Activated naive CD8-positive, alpha-beta T cell treated with anti-CD3 and anti-CD28 coated beads, Interleukin-2, amount 10 ng/mL, durations not matched to agents 7 days and 5 days (primary cell): ENCODE measurements at regions not wholly inside any gene's neighbourhood (a gene's known extent, or its start where the extent isn't known, plus 50 kb on each side); places are given as distances from the start of the nearest gene placed in this dataset.
"Not testable (repeated sequence)": the region's sequence is repeated elsewhere in the genome, so short reads cannot be mapped to it uniquely, and the experiment has no call there.

Experiments used
- ATAC-seq: fragments of 150-1000 bp; cut with Tn5 transposase; one replicate; pipeline ENCODE4 v1.10.0; 2021; ENCODE audit warnings: low read depth, moderate library complexity
- POLR2A ChIA-PET: fragments of 350-600 bp; sonication (Branson Sonifier 250); formaldehyde crosslinking; loops from one replicate; lab custom pipeline; 2021; ENCODE audit warnings: antibody characterized with exemption; lab: Charles Lee
- DNase-seq: peaks from one replicate; pipeline ENCODE4 v3.0.0; 2021
- H3K27ac Mint-ChIP-seq: one replicate; pipeline ENCODE4 v1.8.0; 2022; ENCODE audit warnings: mild to moderate bottlenecking, mixed read lengths
- H3K27me3 Mint-ChIP-seq: one replicate; pipeline ENCODE4 v1.8.0; 2022; ENCODE audit warnings: mild to moderate bottlenecking, moderate library complexity, mixed read lengths
- H3K36me3 Mint-ChIP-seq: one replicate; pipeline ENCODE4 v1.8.0; 2021; ENCODE audit warnings: mild to moderate bottlenecking, mixed read lengths
- H3K4me1 Mint-ChIP-seq: one replicate; pipeline ENCODE4 v1.8.0; 2021; ENCODE audit warnings: mixed read lengths
- H3K4me3 Mint-ChIP-seq: one replicate; pipeline ENCODE4 v1.8.0; 2022; ENCODE audit warnings: mild to moderate bottlenecking, moderate library complexity, mixed read lengths
- H3K9me3 Mint-ChIP-seq: one replicate; pipeline ENCODE4 v1.8.0; 2021; ENCODE audit warnings: mixed read lengths

GRCh38 chrX:76921176-76921575 is 493.7 kb downstream of the MAGEE1 start:
- H3K4me1 Mint-ChIP-seq: no peaks in the 10 kb centered on the region
- no peaks in the 10 kb centered on the region for H3K27me3 Mint-ChIP-seq
- H3K4me3 Mint-ChIP-seq: no peak overlapping the region
- no peak overlapping the region for H3K27ac Mint-ChIP-seq
- POLR2A ChIA-PET: no interaction called here
- no peaks in the 10 kb centered on the region for H3K9me3 Mint-ChIP-seq
- no peaks in the 10 kb centered on the region for H3K36me3 Mint-ChIP-seq
- DNase-seq: no peak
- no peak for ATAC-seq

DNA sequence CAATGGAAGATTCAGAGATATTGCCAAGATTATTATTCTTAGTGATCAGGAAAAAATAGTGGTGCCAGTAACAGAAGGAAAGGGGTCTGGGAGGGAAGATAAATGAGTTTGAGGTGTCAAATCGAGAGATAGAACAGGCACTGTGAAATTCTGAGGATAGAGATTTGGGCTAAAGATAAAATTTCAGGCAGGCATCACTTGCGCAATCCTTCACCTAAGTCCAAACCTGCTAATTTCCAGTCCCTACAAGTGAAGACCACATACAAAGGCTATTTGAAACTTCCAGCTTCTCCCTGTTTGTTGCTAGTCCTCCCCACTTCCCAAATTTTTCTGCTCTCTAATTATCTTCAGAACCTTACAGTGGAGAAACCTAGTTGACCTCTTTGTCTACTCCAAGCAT is 494.6 kb downstream of the MAGEE1 start:
- ATAC-seq (no peak), DNase-seq (no peak)
- H3K36me3 Mint-ChIP-seq: no peaks in the 10 kb centered on the region
- H3K9me3 Mint-ChIP-seq: no peaks in the 10 kb centered on the region
- H3K27ac Mint-ChIP-seq: no peak overlapping the region
- no peak overlapping the region for H3K4me3 Mint-ChIP-seq
- POLR2A ChIA-PET: no interaction called here
- no peaks in the 10 kb centered on the region for H3K4me1 Mint-ChIP-seq
- H3K27me3 Mint-ChIP-seq: no peaks in the 10 kb centered on the region

DNA sequence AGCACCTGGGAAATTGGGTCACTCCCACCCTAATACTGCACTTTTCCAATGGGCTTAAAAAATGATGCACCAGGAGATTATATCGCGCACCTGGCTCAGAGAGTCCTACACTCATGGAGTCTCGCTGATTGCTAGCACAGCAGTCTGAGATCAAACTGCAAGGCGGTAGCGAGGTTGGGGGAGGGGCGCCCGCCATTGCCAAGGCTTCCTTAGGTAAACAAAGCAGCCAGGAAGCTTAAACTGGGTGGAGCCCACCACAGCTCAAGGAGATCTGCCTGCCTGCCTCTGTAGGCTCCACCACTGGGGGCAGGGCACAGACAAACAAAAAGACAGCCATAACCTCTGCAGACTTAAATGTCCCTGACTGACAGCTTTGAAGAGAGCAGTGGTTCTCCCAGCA is 497.1 kb downstream of the MAGEE1 start:
- H3K27ac Mint-ChIP-seq, DNase-seq, H3K4me3 Mint-ChIP-seq, ATAC-seq, H3K4me1 Mint-ChIP-seq, H3K36me3 Mint-ChIP-seq, H3K27me3 Mint-ChIP-seq, POLR2A ChIA-PET, H3K9me3 Mint-ChIP-seq: not testable (repeated sequence)

DNA sequence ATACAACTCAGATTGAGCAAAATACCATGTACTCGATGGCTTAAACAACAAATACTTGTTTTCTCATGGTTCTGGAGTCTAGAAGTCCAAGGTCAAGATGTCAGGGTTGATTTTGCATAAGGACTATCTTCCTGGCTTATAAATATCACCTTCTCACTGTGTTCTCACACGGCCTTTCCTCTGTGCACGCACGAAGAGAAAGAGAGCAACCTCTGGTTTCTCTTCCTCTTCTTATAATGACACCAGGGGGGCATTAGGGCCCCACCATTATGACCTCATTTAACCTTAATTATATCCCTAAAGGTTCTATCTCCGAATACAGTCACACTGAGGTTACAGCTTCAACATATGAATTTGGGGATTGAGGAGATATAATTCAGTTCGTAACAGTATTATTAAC is 504.0 kb downstream of the MAGEE1 start:
- DNase-seq: no peak
- Mint-ChIP-seq H3K27me3 (peaks cover 2% of the 10 kb centered on the region), H3K9me3 (no peaks in the 10 kb centered on the region), H3K36me3 (no peaks in the 10 kb centered on the region), H3K4me1 (no peaks in the 10 kb centered on the region), H3K27ac (no peak overlapping the region), H3K4me3 (no peak overlapping the region)
- no peak for ATAC-seq
- POLR2A ChIA-PET: no interaction called here

DNA sequence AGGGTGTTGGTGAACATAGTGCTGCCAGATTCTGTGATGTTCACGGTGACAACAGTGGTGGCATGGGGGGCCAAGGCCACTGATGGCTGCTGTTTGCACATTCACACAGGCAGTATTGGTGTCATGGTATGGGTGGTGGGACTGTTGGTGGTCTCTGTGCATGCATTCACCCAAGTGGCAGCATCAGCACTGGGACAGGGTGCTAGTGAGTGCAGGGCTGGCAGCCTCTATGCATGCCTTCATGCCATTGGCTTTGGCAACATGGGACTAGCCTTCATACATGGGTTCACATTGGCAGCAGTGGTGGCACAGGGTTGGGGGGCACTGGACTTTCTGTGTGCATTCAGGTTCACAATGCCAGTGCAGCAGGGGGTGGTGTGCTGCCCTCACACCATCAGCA is 489.7 kb upstream of the FGF16 start:
- Mint-ChIP-seq H3K4me3 (no peak overlapping the region), H3K4me1 (no peaks in the 10 kb centered on the region), H3K9me3 (no peaks in the 10 kb centered on the region), H3K36me3 (no peaks in the 10 kb centered on the region), H3K27me3 (peaks cover 4% of the 10 kb centered on the region), H3K27ac (no peak overlapping the region)
- POLR2A ChIA-PET: no interaction called here
- ATAC-seq (no peak), DNase-seq (no peak)

DNA sequence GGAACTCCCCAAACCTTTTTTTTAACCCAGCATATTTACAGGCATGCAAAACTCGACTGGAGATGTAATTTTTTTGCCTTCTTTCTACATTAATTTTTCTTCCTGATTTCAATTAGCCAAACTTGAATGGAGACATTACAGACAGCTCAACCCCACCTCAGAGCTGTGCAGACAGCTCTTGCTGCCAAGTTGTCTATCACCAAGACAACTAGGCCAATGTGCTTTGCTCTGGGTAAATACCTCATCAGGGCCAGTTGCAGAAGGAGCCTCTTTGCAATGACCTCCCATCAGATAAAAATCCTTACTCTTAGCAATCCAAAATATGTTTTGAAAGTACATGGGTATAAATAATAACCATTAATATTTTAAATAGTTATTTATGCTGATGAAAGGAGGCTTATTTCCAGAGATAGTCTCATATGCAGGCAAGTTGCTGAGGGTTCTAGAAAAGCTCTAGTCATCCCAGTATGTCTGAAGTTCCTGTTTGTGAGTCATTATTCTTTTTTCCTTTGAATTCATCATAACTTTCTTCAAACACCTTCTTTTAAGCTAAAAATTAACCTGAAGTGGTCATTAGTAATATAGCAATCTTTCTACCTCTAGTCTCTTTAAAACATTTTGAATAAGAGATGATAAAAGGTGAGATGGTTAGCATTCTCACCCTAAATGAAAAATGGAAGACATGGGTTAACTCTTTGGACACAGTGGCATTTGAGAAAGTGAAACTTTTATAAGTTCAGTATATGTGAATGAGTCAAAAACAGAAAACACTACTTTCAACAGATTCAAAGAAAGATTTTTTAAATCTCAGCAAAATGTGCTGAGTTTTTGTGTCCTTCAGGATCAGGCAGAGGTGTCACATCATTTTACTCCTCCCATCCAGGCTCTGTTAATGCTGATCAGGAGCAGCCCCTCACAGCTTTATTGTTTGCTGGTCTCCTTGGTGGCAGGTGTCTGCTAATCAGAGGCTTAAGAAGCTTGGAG is 475.5 kb upstream of the FGF16 start:
- no peak for DNase-seq
- H3K4me3 Mint-ChIP-seq: no peak overlapping the region
- H3K9me3 Mint-ChIP-seq: no peaks in the 10 kb centered on the region
- H3K27me3 Mint-ChIP-seq: no peaks in the 10 kb centered on the region
- H3K27ac Mint-ChIP-seq: no peak overlapping the region
- no peak for ATAC-seq
- H3K36me3 Mint-ChIP-seq: no peaks in the 10 kb centered on the region
- H3K4me1 Mint-ChIP-seq: no peaks in the 10 kb centered on the region
- POLR2A ChIA-PET: no interaction called here

GRCh38 chrX:76977452-76977851 is 469.7 kb upstream of the FGF16 start:
- H3K9me3 Mint-ChIP-seq: no peaks in the 10 kb centered on the region
- POLR2A ChIA-PET: no interaction called here
- DNase-seq: no peak
- peaks cover 2% of the 10 kb centered on the region for H3K27me3 Mint-ChIP-seq
- no peaks in the 10 kb centered on the region for H3K36me3 Mint-ChIP-seq
- H3K4me1 Mint-ChIP-seq: no peaks in the 10 kb centered on the region
- H3K4me3 Mint-ChIP-seq: no peak overlapping the region
- ATAC-seq: no peak
- H3K27ac Mint-ChIP-seq: no peak overlapping the region

DNA sequence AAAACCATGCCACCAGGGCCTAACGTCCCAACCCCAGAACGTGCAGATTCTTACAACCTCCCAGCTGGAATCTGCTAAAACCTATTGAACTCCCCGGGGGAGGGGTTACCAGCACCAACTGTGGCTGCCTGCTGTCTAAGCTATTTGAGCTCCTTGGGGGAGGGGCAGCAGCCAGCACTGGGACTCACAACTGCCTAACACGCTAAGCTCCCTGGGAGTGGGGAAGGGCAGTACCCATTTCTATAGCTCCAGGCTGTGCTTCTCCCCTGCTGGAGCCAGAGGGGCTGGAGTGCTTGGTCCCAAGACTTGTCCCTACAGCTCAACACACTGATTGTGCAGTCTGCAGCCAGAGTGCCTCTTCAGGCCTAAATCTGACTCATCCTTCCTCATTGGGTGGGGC is 459.8 kb upstream of the FGF16 start:
- H3K27me3 Mint-ChIP-seq: no peaks in the 10 kb centered on the region
- no peaks in the 10 kb centered on the region for H3K4me1 Mint-ChIP-seq
- H3K36me3 Mint-ChIP-seq: no peaks in the 10 kb centered on the region
- DNase-seq: no peak
- ATAC-seq: no peak
- POLR2A ChIA-PET: no interaction called here
- H3K27ac Mint-ChIP-seq: no peak overlapping the region
- peaks cover 5% of the 10 kb centered on the region for H3K9me3 Mint-ChIP-seq
- H3K4me3 Mint-ChIP-seq: no peak overlapping the region

DNA sequence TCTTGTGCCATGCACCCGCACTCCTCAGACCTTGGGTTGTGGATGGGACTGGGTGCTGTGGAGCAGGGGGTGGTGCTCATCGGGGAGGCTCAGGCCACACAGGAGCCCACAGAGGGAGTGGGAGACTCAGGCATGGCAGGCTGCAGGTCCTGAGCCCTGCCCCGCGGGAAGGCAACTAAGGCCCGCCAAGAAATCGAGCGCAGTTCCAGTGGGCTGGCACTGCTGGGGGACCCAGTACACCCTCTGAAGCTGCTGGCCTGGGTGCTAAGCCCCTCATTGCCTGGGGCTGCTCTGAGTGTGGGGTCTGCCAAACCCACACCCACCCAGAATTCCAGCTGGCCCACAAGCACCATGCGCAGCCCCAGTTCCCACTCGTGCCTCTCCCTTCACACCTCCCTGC is 450.5 kb upstream of the FGF16 start:
- H3K27me3 Mint-ChIP-seq: no peaks in the 10 kb centered on the region
- peaks cover 2% of the 10 kb centered on the region for H3K9me3 Mint-ChIP-seq
- POLR2A ChIA-PET: no interaction called here
- no peak for DNase-seq
- no peak overlapping the region for H3K27ac Mint-ChIP-seq
- no peak for ATAC-seq
- no peak overlapping the region for H3K4me3 Mint-ChIP-seq
- H3K4me1 Mint-ChIP-seq: no peaks in the 10 kb centered on the region
- H3K36me3 Mint-ChIP-seq: no peaks in the 10 kb centered on the region

GRCh38 chrX:77003530-77003929 is 443.7 kb upstream of the FGF16 start:
- ATAC-seq (no peak), DNase-seq (no peak)
- no peaks in the 10 kb centered on the region for H3K9me3 Mint-ChIP-seq
- no peaks in the 10 kb centered on the region for H3K36me3 Mint-ChIP-seq
- POLR2A ChIA-PET: no interaction called here
- H3K4me3 Mint-ChIP-seq: no peak overlapping the region
- H3K4me1 Mint-ChIP-seq: peaks cover 14% of the 10 kb centered on the region
- H3K27ac Mint-ChIP-seq: no peak overlapping the region
- no peaks in the 10 kb centered on the region for H3K27me3 Mint-ChIP-seq

DNA sequence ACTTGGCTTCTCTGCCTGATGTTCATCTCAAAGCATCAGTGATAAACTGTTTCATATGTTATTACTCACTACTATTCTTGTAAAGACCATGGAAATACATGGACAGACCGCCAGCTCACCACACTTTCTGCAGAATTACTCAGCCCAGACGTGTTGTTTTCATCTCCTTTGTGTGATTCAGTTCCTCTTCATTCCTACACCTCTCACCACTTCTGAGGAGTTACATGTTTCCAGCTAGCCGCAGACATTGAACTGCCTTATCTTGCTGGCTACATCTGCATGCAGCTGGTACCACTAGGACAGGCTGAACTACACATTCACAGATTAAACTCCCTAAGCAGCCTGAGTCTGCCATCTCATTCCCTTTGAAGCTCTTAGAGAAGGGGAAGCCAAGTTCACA is 443.2 kb upstream of the FGF16 start:
- no peak overlapping the region for H3K4me3 Mint-ChIP-seq
- ATAC-seq (peak; percentile 81), DNase-seq (no peak)
- POLR2A ChIA-PET: no interaction called here
- no peak overlapping the region for H3K27ac Mint-ChIP-seq
- no peaks in the 10 kb centered on the region for H3K36me3 Mint-ChIP-seq
- peaks cover 14% of the 10 kb centered on the region for H3K4me1 Mint-ChIP-seq
- no peaks in the 10 kb centered on the region for H3K27me3 Mint-ChIP-seq
- H3K9me3 Mint-ChIP-seq: no peaks in the 10 kb centered on the region

GRCh38 chrX:77009691-77010090 is 437.5 kb upstream of the FGF16 start:
- Mint-ChIP-seq H3K9me3 (peaks cover 1% of the 10 kb centered on the region), H3K36me3 (no peaks in the 10 kb centered on the region), H3K4me3 (no peak overlapping the region), H3K4me1 (peaks cover 4% of the 10 kb centered on the region), H3K27ac (no peak overlapping the region), H3K27me3 (peaks cover 2% of the 10 kb centered on the region)
- POLR2A ChIA-PET: no interaction called here
- ATAC-seq (no peak), DNase-seq (no peak)

DNA sequence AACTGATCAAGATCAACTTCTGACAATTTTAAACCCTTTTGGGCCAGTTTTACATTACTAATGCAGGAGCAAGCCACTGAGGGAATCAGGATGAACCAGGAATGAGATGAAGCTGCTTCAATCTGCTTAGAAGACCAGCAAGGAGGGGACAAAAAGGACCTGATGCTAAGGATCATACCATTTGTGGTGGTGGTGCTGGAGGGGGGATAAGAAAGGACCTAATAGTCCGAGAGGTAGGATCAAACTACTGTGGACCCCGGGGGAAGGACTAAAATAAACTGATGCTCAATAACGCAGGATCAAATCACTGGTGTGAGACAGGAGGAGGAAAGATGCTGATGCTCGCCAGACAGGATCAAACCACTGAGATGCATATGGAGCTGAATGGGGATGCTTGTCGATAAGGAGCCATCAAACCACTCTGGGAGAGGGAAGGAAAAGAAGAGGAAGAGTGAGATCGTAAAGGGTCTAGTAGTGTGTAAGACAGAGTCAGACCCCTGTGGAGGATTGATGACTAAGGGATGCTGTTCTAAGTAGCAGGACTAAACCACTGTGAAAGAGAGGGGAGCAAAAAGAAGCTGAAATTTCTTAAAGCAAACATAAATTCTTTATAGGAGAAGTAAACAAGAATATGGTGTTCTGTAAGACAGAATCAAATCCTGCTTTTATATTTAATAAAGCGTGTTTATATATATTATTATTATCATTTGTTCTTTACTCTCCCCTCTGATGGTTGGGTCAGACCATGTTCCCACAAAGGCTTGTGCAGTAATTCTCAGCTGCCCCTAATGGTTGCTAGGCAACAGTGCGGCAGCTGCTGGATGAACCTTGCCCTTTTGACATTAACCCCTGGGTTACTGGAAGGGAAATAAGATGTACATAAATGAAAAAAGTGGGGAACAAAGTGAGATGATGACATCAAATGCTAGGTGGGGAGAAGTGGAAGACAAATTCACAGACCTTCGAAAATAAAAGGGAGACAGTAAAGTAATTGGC is 432.5 kb upstream of the FGF16 start:
- DNase-seq (no peak), ATAC-seq (no peak)
- no peak overlapping the region for H3K27ac Mint-ChIP-seq
- H3K4me3 Mint-ChIP-seq: no peak overlapping the region
- POLR2A ChIA-PET: no interaction called here
- H3K9me3 Mint-ChIP-seq: peaks cover 1% of the 10 kb centered on the region
- no peaks in the 10 kb centered on the region for H3K27me3 Mint-ChIP-seq
- H3K36me3 Mint-ChIP-seq: no peaks in the 10 kb centered on the region
- H3K4me1 Mint-ChIP-seq: no peaks in the 10 kb centered on the region
